Progenitor cell of endocrine pancreas (in vitro differentiated cells): ENCODE measurements at regions not wholly inside any gene's neighbourhood (a gene's known extent, or its start where the extent isn't known, plus 50 kb on each side); places are given as distances from the start of the nearest gene placed in this dataset.

Experiments used
- DNase-seq: peaks from one replicate; pipeline ENCODE4 v3.0.0; 2021; ENCODE audit warnings: low spot score; ENCODE audit not compliant: unreplicated experiment
- H3K27ac Mint-ChIP-seq: 2 replicates; pipeline ENCODE4 v1.8.0; 2021; ENCODE audit warnings: mild to moderate bottlenecking, moderate library complexity, mixed read lengths
- H3K27me3 Mint-ChIP-seq: 2 replicates; pipeline ENCODE4 v1.8.0; 2021; ENCODE audit warnings: mixed read lengths
- H3K36me3 Mint-ChIP-seq: 2 replicates; pipeline ENCODE4 v1.8.0; 2022; ENCODE audit warnings: mixed read lengths; ENCODE audit not compliant: insufficient read depth
- H3K4me1 Mint-ChIP-seq: 2 replicates; pipeline ENCODE4 v1.8.0; 2021; ENCODE audit warnings: low read depth, mixed read lengths
- H3K4me3 Mint-ChIP-seq: 2 replicates; pipeline ENCODE4 v1.8.0; 2021; ENCODE audit warnings: low read depth, mild to moderate bottlenecking, moderate library complexity, mixed read lengths
- H3K9me3 Mint-ChIP-seq: 2 replicates; pipeline ENCODE4 v1.8.0; 2021; ENCODE audit warnings: low read depth, mixed read lengths
- CTCF ChIP-seq: fragments of 200-600 bp; sonication (generic); IDR thresholded peaks from one replicate; pipeline ENCODE4 v1.5.0; 2021; ENCODE audit warnings: antibody characterized with exemption, mild to moderate bottlenecking; ENCODE audit not compliant: unreplicated experiment

- H3K9me3 Mint-ChIP-seq: no peaks in the 10 kb centered on the region
- H3K27ac Mint-ChIP-seq: no peak overlapping the region
- DNase-seq: no peak
- no peak overlapping the region for H3K4me3 Mint-ChIP-seq
- no peaks in the 10 kb centered on the region for H3K36me3 Mint-ChIP-seq
- H3K4me1 Mint-ChIP-seq: peaks cover 3% of the 10 kb centered on the region
- no peaks in the 10 kb centered on the region for H3K27me3 Mint-ChIP-seq
- TF ChIP-seq CTCF: no peak
Observed at GRCh38 chr1:193565971-193566577, 379.7 kb upstream of the B3GALT2 start.

GRCh38 chr1:193562121-193562520, 375.7 kb upstream of the B3GALT2 start:
- TF ChIP-seq CTCF: no peak
- peaks cover 2% of the 10 kb centered on the region for H3K4me1 Mint-ChIP-seq
- H3K9me3 Mint-ChIP-seq: no peaks in the 10 kb centered on the region
- no peaks in the 10 kb centered on the region for H3K36me3 Mint-ChIP-seq
- DNase-seq: no peak
- H3K27ac Mint-ChIP-seq: no peak overlapping the region
- no peak overlapping the region for H3K4me3 Mint-ChIP-seq
- H3K27me3 Mint-ChIP-seq: no peaks in the 10 kb centered on the region

- no peaks in the 10 kb centered on the region for H3K27me3 Mint-ChIP-seq
- no peak overlapping the region for H3K4me3 Mint-ChIP-seq
- no peaks in the 10 kb centered on the region for H3K36me3 Mint-ChIP-seq
Observed at GRCh38 chr1:193558491-193559028, 372.1 kb upstream of the B3GALT2 start.

GRCh38 chr1:193555662-193556441, 369.4 kb upstream of the B3GALT2 start:
- Mint-ChIP-seq H3K9me3 (no peaks in the 10 kb centered on the region), H3K4me3 (no peak overlapping the region), H3K4me1 (peaks cover 9% of the 10 kb centered on the region), H3K27ac (no peak overlapping the region), H3K27me3 (no peaks in the 10 kb centered on the region), H3K36me3 (no peaks in the 10 kb centered on the region)
- no peak for DNase-seq
- no peak for TF ChIP-seq CTCF

More at GRCh38 chr1:193558491-193559028, 372.1 kb upstream of the B3GALT2 start:
- Mint-ChIP-seq H3K9me3 (no peaks in the 10 kb centered on the region), H3K4me1 (peaks cover 2% of the 10 kb centered on the region), H3K27ac (no peak overlapping the region)
- no peak for DNase-seq
- no peak for TF ChIP-seq CTCF

DNA sequence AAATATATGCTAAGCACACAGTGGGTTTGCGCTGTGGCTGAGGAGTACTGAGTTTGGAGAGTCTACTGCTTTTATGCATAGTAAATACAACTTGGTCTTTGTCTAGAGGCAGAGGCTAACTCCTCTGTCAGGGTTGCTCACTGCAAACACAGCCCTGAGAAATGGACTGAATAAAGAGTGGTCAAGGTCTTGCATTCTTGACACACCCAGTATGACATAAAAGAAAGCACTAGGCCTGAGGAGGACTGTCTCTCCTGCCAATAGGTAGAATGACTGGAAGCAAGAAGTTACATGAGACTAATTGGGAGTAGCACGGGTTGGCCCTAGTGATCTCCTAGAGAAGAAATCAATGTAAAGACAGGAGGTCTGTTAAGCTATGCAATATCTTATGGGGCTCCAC, 367.2 kb upstream of the B3GALT2 start:
- H3K4me1 Mint-ChIP-seq: peaks cover 16% of the 10 kb centered on the region
- H3K4me3 Mint-ChIP-seq: no peak overlapping the region
- TF ChIP-seq CTCF: no peak
- no peaks in the 10 kb centered on the region for H3K36me3 Mint-ChIP-seq
- DNase-seq: no peak
- H3K27ac Mint-ChIP-seq: no peak overlapping the region
- no peaks in the 10 kb centered on the region for H3K9me3 Mint-ChIP-seq
- H3K27me3 Mint-ChIP-seq: no peaks in the 10 kb centered on the region
